Large intestine (tissue), 3 donors: ENCODE measurements at regions not wholly inside any gene's neighbourhood (a gene's known extent, or its start where the extent isn't known, plus 50 kb on each side); places are given as distances from the start of the nearest gene placed in this dataset.

Experiments
- DNase-seq, 2 donors: peaks; one replicate each; pipeline versions ENCODE4 v3.0.0 to v3.0.0-alpha.2; 2013
- H3K27ac ChIP-seq: one replicate; pipeline ENCODE4 v1.5.1; 2013; ENCODE audit warnings: low read length
- H3K27me3 ChIP-seq: 2 replicates; pipeline ENCODE4 v1.6.1; 2013; ENCODE audit warnings: low read length; ENCODE audit not compliant: control insufficient read depth, insufficient read depth
- H3K36me3 ChIP-seq: 2 replicates; pipeline ENCODE4 v1.6.1; 2013; ENCODE audit warnings: low read length; ENCODE audit not compliant: control insufficient read depth, insufficient read depth
- H3K4me1 ChIP-seq: one replicate; pipeline ENCODE4 v1.6.1; 2013; ENCODE audit warnings: low read length; ENCODE audit not compliant: control insufficient read depth, insufficient read depth
- H3K4me3 ChIP-seq: one replicate; pipeline ENCODE4 v1.5.1; 2013; ENCODE audit warnings: low read length
- H3K9me3 ChIP-seq: one replicate; pipeline ENCODE4 v1.6.1; 2013; ENCODE audit warnings: mild to moderate bottlenecking, low read depth, low read length, moderate library complexity; ENCODE audit not compliant: control insufficient read depth
- WGBS: methylation state at CpG from one replicate; pipeline ENCODE4 v1.1.5; 2013; ENCODE audit warnings: low lambda C conversion rate; ENCODE audit not compliant: insufficient coverage; 5-methylcytosine and 5-hydroxymethylcytosine counted together

DNA sequence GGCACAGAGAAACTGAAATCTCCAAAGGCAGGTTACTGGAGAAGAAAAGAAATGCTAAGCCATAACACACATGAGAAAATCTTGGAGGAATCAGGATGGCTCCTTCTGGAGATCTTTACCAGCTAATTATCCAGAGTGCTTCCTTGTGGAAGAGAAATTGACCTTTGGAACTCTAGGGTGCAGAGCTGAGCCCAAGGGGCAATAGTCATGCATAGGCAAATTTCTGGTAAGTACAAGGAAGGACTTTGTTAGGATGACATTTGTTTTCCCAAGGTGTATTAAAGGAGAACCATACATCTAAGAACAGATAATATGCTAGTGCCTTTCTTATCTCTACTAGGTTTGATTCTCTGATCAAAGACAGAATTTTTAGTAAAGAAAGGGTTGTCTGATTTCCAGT is 670.6 kb downstream of the DHX35 start:
- Histone ChIP-seq H3K27ac (no peak overlapping the region), H3K4me1 (no peaks in the 10 kb centered on the region), H3K9me3 (no peaks in the 10 kb centered on the region), H3K27me3 (no peaks in the 10 kb centered on the region), H3K4me3 (no peak overlapping the region), H3K36me3 (no peaks in the 10 kb centered on the region)
- no peak for DNase-seq

DNA sequence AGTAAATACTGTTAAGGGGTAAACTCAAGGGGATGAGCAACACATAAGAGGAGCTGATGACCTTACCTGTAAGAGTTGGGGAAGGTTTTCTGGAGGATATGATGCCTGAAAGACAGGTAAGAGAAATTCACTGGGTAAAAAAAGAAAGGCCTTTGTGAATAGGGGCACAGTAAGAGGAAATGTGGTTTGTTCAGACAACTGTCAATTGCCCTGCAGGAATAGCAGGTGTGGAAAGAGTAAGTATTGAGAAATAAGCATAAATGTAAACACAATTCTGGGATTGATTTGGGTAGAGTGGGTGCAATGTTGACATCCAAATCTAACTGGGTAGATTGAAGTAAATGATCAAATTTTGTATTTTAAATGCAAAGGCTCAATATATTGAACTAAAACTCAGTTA is 670.0 kb downstream of the DHX35 start:
- Histone ChIP-seq H3K27ac (no peak overlapping the region), H3K4me1 (no peaks in the 10 kb centered on the region), H3K27me3 (no peaks in the 10 kb centered on the region), H3K9me3 (no peaks in the 10 kb centered on the region), H3K4me3 (no peak overlapping the region), H3K36me3 (no peaks in the 10 kb centered on the region)
- no peak for DNase-seq

DNA sequence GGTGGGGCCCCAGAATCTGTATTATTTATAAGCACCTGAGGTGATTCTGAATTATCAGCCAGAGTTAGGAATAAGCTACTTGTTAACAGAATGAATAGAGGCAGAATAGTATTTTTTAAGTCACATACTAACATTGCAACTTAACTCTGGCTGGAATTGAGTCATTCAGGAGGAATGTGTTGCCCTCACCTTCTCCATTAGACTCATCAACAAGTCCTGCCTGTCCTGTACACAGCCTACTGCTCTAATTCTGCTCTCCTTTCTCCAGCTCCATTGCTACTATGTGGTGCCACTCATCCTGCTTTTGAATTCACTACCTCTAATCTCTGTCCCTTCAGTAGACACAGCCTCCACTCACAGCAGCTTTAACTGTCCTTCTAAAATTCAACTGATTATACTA is 669.4 kb downstream of the DHX35 start:
- Histone ChIP-seq H3K27me3 (no peaks in the 10 kb centered on the region), H3K36me3 (no peaks in the 10 kb centered on the region), H3K27ac (no peak overlapping the region), H3K4me3 (no peak overlapping the region), H3K4me1 (no peaks in the 10 kb centered on the region), H3K9me3 (no peaks in the 10 kb centered on the region)
- no peak for DNase-seq

DNA sequence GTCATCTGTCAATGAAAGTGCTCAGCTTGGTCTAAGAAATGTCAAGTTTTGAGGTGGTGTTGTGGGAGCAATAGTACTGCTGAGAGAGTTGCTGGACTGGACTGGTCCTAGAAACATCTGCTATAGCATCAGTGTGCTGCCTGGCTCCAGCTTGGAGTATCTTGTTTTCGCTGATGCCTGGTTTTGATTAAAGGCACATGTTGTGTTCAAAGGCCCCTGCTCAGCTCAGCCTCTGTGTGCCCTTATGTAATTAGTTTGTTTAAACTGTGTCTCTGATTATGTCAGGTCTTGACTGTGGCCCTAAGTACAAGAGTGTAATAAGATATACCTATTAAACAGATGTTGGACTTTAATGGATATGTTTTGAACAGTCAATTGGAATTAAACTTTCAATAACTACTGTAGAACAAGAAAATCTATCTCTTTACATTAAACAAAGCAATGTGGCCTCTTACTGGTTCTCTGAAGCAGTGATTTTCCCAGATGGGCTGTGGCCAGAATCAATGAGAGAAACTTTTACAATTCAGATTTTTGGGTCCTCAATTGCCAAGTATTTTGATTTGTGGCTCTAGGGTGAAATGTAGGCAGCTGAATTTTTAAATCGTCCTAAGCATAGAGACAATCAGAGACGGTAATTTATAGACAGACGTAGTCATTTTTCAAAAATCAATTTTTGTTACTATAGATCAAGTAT is 668.2 kb downstream of the DHX35 start:
- 100% methylated on average over 3 of the region's 4 CpGs for WGBS
- H3K4me3 ChIP-seq: no peak overlapping the region
- H3K4me1 ChIP-seq: no peaks in the 10 kb centered on the region
- H3K27me3 ChIP-seq: no peaks in the 10 kb centered on the region
- H3K9me3 ChIP-seq: no peaks in the 10 kb centered on the region
- no peaks in the 10 kb centered on the region for H3K36me3 ChIP-seq
- no peak for DNase-seq
- H3K27ac ChIP-seq: no peak overlapping the region

DNA sequence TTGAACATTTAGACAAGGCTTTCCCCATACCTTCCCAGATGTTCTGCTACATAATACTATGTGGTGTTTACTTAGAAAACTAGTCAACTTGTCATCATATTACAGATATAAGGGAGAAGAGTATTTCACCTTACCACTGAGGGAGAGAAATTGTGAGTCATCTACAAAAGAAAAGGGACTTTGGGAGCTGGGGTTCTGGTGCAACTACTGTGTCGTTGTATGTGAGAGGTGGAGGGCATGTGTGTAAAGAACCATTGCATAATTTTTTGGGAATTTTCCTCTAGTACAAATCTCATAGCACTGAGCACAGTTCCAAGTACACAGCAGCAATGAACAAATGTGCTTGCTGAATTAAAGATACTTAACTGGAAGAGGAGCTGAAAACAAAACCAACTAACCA is 665.6 kb downstream of the DHX35 start:
- no peaks in the 10 kb centered on the region for H3K27me3 ChIP-seq
- 83% methylated on average over 1 of the region's 1 CpG for WGBS

DNA sequence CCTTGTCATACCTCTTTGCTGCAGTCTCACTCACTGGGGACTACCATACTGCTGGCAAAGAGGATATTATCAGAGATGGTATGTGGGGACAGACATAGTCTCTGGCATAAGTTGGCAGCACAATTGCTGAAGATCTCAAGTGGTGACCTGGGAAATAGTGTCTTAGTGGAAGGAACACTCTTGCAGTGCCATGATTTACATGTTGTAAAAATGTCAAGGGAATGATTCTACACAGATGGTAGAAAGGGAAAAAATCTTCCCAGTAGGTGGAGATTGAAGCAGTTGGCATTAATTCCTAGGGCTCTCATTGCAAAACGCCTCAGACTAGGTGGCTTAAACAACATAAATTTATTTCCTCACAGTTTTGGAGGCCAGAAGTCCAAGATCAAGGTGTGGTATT is 662.2 kb downstream of the DHX35 start:
- no peaks in the 10 kb centered on the region for H3K9me3 ChIP-seq
- no peak overlapping the region for H3K27ac ChIP-seq
- H3K4me3 ChIP-seq: no peak overlapping the region
- no peaks in the 10 kb centered on the region for H3K4me1 ChIP-seq
- no peak for DNase-seq
- H3K27me3 ChIP-seq: no peaks in the 10 kb centered on the region
- no peaks in the 10 kb centered on the region for H3K36me3 ChIP-seq
- 80% methylated on average over 1 of the region's 1 CpG for WGBS

More for the DNA sequence above, 665.6 kb downstream of the DHX35 start:
- Histone ChIP-seq H3K36me3 (no peaks in the 10 kb centered on the region), H3K9me3 (no peaks in the 10 kb centered on the region), H3K27ac (no peak overlapping the region), H3K4me3 (no peak overlapping the region), H3K4me1 (no peaks in the 10 kb centered on the region)
- DNase-seq: no peak

DNA sequence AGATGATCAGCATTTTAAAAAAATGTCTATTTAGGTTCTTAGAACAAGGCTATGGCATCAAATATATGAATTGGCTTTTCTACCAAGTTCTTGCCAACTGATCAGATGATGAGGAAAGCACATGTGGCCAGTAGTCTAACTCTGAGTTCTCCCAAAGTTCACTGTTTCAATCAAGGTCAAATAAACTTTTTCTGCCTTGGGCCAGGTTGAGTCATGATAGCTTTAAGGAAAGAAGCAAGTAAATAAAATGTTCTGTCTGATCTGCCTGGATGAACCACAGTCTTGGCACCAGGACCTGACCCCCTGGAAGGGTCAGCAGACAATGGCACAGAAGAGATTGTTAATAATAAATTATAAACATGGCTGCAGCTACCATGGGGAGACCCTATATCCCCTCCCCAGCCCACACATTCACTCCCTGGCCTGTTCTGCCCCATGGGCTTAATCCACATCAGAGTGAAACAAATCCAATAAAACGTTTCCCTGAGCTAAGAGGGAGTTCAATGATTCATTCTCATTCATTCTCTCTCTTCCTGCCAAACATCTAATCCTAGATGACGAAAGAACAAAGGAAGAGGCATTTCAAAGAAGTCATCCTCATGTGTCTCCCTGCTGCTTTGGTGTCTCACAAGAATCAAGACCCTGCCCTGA is 661.6 kb downstream of the DHX35 start:
- no peaks in the 10 kb centered on the region for H3K9me3 ChIP-seq
- no peaks in the 10 kb centered on the region for H3K36me3 ChIP-seq
- no peaks in the 10 kb centered on the region for H3K4me1 ChIP-seq
- no peak overlapping the region for H3K4me3 ChIP-seq
- H3K27me3 ChIP-seq: no peaks in the 10 kb centered on the region
- no peak for DNase-seq
- no CpG with 5 or more reads among the region's 2 CpGs for WGBS
- H3K27ac ChIP-seq: no peak overlapping the region

DNA sequence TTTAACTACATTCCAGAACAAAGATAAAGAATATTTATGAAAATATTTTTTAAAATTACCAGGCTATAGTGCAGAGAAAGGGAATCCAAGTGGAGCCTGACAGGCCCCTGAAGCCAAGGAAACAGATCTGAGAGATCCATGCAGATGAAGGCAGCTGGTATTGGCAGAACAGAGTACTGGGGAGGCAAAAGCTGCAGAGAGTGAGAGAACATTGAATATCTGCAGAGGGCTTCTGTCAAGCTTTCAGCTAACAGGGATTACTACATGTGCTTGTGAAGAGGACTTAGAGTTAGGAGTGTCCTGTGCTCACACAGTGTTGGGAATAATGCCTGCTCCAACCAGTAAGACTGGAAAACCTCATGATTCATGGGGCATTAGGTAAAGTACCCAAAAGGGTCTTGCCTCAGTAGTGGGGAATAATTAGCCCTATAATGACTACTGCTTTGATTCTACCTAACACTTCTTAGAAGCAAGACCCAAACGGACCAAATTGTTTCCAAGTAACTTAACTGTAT is 657.2 kb downstream of the DHX35 start:
- WGBS: no CpG with 5 or more reads among the region's 1 CpG
- DNase-seq: no peak
- H3K4me1 ChIP-seq: no peaks in the 10 kb centered on the region
- H3K36me3 ChIP-seq: no peaks in the 10 kb centered on the region
- no peaks in the 10 kb centered on the region for H3K27me3 ChIP-seq
- H3K27ac ChIP-seq: no peak overlapping the region
- no peaks in the 10 kb centered on the region for H3K9me3 ChIP-seq
- H3K4me3 ChIP-seq: no peak overlapping the region

DNA sequence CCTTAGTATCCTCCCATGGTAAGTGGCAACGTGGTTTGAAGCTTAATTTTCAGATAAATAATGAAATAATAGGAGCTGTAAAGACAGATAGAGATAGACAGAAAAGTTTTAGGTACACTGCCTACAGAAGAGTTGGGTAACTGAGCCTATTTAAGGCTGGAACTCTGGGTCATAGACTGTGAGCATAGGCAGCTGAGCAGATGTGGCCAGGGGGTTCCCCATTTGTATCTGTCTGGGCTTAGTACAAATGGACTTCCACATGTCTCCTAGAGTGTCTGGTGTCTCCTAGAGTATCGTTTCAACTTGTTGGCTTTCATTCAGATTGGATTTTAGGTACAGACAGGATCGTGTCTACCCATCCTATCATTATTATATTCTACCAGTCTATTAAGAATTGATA is 649.8 kb downstream of the DHX35 start:
- DNase-seq: no peak
- WGBS: 80% methylated on average over 2 of the region's 3 CpGs
- H3K4me3 ChIP-seq: no peak overlapping the region
- H3K27me3 ChIP-seq: no peaks in the 10 kb centered on the region
- H3K27ac ChIP-seq: no peak overlapping the region
- H3K36me3 ChIP-seq: no peaks in the 10 kb centered on the region
- no peaks in the 10 kb centered on the region for H3K9me3 ChIP-seq
- H3K4me1 ChIP-seq: no peaks in the 10 kb centered on the region

DNA sequence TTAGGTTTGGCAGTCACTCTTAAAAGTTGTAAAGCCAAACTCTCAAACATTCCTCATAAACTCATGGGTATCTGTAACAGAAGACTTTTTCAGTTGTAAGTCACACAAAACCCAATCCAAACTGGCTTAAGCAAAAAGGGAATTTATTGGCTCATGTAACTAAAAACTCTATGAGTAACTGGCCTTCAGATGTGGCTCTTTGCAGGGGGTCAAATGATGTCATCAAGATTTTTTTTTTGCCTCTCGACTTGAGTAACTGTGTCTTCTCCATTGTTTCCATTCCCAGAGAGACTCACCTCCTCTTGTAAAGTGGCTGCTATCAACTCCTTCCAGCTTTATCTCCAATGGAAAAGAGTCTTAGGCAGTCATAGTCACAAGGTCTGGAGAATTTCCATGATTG is 645.0 kb downstream of the DHX35 start:
- Histone ChIP-seq H3K27me3 (no peaks in the 10 kb centered on the region), H3K9me3 (no peaks in the 10 kb centered on the region), H3K4me1 (no peaks in the 10 kb centered on the region), H3K36me3 (no peaks in the 10 kb centered on the region), H3K4me3 (no peak overlapping the region), H3K27ac (no peak overlapping the region)
- no peak for DNase-seq
- no CpG with 5 or more reads among the region's 1 CpG for WGBS

DNA sequence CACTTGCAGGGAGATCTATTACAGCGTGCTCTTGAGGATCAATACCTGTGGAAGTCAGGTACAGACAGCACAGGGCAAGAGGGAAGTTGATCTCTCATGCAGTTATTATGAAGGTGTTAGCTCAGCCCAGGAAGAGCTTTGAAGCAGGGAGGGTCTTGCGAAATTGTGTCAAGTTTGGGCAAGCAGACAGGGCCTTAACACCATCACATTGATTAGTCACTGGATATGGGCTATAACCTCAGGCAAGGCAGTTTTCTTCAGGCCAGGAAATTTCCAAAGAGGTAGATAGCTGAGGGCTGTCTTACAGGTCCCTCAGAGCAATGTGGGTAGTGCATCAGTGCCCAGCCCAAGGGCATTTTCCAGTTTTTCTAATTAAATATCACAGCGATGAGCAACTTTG is 643.8 kb downstream of the DHX35 start:
- Histone ChIP-seq H3K4me1 (no peaks in the 10 kb centered on the region), H3K9me3 (no peaks in the 10 kb centered on the region), H3K4me3 (no peak overlapping the region), H3K36me3 (no peaks in the 10 kb centered on the region), H3K27me3 (no peaks in the 10 kb centered on the region), H3K27ac (no peak overlapping the region)
- WGBS: no CpG with 5 or more reads among the region's 3 CpGs
- no peak for DNase-seq
